Amniotic epithelial cell (primary cell): ENCODE measurements at regions not wholly inside any gene's neighbourhood (a gene's known extent, or its start where the extent isn't known, plus 50 kb on each side); places are given as distances from the start of the nearest gene placed in this dataset.
"Not testable (repeated sequence)": the region's sequence is repeated elsewhere in the genome, so short reads cannot be mapped to it uniquely, and the experiment has no call there.

Source experiments
- DNase-seq: peaks from one replicate; pipeline ENCODE4 v3.0.0-alpha.2; 2010; ENCODE audit warnings: low read depth

GRCh38 chr6:147651-148050, 144.6 kb upstream of the DUSP22 start:
- DNase-seq = not testable (repeated sequence)

DNA sequence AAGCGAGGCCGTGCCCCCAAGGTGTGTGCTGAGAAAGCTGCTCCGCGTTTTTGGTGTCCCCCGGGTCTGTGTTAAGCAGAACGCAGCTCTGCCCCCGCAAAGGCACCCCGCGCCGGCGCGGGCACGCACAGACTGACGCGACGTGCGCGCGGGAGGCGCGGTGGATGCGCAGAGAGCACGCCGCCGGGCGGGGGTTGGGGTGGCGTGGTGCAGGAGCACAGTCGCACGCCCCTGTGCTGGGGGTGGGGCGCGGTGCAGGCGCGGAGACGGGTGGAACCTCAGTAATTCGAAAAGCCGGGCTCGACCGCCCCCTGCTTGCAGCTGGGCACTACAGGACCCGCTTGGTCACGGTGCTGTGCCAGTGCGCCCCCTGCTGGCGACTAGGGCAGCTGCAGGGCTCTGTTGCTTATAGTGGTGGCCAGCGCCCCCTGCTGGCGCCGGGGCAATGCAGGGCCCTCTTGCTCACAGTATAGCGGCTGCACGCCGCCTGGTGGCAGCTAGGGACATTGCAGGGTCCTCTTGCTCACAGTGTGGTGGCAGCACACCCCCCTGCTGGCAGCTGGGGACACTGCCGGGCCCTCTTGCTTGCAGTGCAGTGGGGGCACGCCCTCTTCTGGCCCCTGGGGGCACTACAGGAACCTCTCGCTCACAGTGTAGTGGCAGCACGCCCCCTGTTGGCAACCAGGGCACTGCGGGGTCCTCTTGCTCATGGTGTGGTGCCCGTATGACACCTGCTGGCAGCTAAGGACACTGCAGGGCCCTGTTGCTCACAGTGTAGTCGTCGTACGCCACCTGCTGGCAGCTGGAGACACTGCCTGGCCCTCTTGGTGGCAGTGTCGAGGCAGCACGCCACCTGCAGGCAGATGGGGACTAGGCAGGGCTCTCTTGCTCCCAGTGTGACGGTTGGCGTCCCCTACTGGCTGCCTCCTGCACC, 144.0 kb upstream of the DUSP22 start:
- DNase-seq = peak; percentile 41

DNA sequence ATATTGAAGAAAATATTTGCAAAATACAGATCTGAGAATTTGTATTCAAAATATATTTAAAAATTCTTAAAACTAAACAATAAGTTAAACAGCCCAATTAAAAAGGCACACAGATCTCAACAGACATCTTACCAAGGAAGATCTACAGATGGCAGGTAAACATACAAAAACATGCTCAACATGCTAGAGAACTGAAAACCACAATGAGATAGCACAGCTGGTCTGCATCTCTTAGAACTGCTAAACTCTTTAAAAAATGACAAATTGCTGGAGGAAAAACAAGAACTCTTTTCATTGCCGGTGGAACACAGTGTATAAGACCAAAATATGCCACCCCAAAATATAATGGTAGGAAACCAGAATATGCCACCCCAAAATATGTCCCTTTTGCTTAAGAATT, 142.1 kb upstream of the DUSP22 start:
- not testable (repeated sequence) for DNase-seq

- peak; percentile 46 for DNase-seq
Observed at GRCh38 chr6:152436-152835, 139.9 kb upstream of the DUSP22 start.

DNA sequence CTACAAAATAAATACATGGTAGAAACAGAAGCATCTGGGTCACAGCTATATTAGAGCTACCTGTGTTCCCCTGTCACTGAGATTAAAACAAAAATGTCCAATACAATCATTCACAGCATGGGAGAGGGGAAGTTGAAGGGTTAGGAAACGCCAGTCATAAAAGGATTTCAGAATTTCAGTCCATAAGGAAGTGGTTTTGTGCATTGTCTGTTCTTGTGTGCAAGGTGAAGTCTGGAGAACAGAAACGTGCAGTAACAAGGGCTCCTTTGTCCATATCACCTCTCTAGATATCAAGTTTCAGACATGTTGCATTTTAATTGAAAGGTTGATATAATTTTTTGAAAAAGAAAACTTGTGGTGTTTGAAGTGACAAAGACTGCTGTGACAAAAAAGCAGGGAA, 139.3 kb upstream of the DUSP22 start:
- not testable (repeated sequence) for DNase-seq

DNA sequence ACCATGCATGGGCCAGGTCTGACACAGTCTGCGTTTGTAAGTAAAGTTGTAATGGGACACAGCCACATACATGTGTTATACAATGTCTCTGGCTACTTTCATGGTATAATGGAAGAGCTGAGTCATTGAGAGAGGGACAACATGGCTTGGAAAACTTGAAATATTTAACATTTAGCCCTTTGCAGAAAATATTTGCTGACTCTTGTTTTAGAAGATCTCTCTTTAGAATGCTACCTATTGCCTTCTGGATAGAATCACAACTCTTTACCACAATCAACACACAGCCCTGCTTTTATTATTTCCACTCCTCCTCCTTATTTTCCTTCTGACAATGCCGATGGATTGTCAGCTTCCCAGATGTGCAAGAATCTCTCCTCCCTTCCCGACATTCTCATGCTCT, 138.4 kb upstream of the DUSP22 start:
- DNase-seq = not testable (repeated sequence)

DNA sequence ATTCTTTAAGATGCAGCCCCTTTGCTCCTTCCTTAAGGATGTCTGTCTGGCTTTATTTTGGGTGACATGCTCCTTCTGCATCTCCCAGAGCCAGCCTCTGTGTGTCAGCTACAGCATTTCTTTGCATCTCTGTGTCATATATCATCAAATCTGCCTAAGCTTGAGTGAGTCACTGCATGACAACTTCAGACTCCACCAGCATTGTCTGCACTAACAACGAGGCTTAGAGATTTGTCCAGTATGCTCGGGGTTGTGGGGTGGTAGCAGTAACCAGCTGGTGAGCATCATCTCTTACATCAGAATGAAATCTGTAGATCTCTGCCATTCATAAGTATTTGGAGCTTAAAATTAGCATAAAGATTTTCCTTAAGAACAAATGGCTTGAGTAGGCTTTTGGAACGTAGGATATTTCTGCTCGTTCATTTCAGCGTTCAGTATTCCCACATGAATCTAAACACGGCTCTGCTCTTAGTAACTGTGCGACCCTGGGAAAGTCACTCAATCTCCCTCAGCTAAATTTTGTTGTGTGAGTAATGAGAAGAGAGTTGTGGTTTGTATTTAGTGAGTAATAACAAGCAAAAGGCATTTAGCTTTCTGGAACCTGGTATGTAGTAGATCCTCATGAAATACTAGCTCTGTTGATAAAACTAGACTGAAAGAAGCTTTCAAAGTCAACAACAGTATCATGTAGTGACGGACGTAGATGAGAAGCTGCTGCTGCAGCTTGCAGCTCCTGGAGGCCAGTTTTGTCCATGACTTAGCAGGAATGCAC, 137.8 kb upstream of the DUSP22 start:
- peak; percentile 68 for DNase-seq

DNA sequence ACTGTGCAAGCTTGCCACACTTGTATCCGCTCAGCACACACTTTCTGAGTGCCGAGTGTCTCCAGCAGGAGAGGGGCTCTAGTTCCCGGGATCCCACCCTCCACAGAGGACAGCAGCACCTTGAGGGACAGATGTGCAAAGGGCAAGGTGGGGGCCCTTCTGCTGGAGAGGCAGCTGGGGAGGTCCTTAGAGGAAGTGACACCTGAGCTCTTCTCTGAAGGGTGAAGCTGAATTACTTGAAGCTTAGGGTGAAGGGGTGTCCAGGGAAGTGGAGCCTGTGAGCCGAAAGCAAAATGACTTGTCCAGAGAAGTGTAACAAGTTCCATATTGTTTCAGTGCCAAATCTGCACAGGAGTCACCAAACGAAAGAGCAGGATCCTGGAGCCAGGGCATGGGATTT, 136.3 kb upstream of the DUSP22 start:
- no peak for DNase-seq

DNA sequence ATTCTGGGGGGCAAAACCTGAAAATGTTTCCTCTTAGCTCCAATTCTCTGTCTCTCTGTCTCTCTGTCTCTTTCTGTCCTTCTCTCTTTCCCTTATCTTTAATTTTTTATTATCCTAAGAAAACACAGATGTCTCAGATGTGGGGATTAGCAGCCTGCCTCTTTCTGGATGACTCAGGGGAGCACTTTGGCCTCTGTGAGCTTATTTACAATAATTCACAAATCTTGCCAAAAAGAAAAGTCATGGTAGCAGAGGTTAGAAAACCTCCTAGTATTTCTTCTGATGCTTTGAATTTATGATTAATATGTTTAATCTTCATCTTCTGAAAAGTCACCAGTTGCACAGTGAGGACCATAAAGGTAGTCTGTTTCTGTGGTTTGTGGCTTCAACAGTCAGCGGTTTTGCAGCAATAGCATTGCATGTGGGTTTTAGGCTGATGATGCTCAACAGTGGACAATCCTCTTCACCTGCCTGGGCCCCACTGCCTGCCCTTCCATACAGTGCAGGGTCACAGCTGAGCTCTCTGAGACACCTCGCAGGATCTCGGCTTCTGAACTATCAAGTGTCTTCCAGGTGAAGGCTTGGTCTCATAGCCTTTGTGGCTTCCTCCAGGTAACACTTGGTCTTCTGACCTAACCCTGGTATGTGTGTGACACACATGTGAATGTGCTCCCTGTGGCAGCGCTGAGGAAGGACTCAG, 135.7 kb upstream of the DUSP22 start:
- peak; percentile 53 for DNase-seq

- DNase-seq = not testable (repeated sequence)
Observed at GRCh38 chr6:157176-157575, 135.1 kb upstream of the DUSP22 start.

DNA sequence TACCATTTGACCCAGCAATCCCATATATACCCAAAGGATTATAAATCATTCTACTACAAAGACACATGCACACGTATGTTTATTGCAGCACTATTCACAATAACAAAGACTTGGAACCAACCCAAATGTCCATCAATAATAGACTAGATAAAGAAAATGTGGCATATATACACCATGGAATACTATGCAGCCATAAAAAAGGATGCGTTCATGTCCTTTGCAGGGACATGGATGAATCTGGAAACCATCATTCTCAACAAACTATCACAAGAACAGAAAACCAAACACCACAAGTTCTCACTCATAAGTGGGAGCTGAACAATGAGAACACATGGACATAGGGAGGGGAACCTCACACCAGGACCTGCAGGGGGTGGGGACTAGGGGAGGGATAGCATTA, 130.6 kb upstream of the DUSP22 start:
- not testable (repeated sequence) for DNase-seq

- no peak for DNase-seq
Observed at GRCh38 chr6:164720-165119, 127.6 kb upstream of the DUSP22 start.

DNA sequence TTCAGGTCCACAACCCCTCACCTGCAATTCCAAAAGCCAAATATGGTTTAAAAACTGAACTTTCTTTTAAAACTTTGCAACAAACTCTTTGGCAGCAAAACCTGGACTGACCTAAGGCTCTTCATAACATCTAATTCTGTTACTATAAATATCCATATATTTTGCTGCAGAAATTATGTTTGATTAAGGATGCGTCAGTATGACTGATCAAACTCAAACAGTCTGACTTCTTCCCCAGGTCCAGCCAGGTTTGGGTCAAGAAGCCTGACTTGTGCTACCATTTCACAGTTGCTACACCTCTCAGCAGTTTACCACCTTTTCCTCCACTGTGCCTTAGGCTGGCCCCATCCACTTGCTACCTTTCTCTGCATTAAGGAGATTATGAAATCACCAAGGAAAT, 127.0 kb upstream of the DUSP22 start:
- DNase-seq = no peak

- no peak for DNase-seq
Observed at GRCh38 chr6:165906-166305, 126.4 kb upstream of the DUSP22 start.

DNA sequence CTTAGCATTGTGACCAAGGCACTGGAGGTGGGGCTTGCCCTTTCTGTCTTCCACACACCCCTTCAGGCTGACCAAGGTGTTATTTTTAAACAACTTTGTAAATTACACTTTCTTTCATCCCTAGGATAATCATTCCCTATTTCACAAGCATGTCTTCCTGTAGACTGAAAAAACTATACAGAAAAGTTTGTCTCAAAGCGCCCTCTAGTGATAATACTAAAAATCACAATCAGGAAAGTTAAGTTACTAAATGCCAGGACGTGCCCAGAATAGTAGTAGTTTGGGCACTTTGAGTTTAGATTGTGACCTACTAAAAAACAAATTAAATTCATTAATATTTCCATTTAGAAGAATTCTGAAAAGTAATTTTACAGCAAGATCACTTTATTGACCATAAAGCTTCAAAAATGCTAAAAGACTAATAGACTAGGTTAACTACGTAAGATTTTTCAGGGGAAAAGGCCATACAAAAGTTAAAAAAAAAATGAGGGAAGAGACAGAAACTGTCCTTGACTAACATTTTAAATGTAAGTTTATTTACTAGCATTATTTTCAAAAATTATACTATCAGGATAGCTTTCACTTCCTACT, 123.3 kb upstream of the DUSP22 start:
- DNase-seq = peak; percentile 58

DNA sequence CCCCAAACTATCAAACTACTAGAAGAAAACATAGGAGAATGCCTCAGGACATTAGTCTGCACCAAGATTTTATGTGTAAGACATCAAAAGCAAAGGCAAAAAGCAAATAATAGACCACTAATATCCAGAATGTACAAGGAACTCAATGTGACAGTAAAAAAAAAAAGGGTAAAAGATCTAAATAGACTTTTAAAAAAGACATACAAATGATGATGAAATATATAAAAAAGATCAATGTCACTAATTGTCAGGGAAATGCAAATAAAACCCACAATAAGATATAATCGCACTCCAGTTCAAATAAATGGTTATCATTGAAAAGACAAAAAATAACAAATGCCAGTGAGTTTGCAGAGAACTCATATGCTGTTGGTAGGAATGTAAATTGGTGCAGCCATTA, 118.3 kb upstream of the DUSP22 start:
- DNase-seq = no peak

GRCh38 chr6:175680-176079, 116.6 kb upstream of the DUSP22 start:
- DNase-seq = no peak

DNA sequence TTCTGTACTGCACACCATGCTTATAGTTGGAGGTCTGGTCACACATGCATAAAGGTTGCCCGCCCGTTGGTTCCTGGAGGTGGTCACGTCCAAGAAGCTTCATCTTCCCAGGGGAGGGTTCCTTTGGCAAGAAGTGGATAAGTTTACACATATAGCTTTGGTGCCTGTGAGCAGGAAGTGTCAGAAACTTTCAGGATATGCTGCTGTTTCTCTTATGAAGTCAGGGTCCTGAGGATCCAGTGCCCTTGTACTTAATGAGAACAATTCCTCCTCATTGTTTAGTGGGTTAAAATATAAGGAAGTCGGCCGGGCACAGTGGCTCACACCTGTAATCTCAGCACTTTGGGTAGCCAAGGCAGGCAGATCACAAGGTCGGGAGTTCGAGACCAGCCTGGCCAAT, 115.5 kb upstream of the DUSP22 start:
- no peak for DNase-seq

DNA sequence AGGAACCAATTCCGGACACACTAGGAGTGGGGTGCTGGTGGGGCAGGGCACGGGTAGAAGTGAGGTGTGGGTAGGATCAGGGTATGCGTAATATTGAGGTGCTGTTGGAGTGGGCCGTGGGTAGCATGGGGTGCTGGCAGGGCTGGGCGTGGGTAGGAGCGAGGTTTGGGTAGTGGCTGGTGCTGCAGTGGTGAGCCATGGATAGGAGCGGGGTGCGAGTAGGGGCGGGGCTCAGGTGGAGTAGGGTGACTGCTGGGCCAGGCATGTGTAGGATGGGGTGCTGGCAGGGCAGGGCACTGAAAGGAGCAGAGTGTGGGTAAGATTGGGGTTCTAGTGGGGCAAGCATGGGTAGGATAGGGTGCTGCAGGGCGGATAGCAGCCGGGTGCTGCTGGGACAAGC, 114.2 kb upstream of the DUSP22 start:
- DNase-seq = no peak

DNA sequence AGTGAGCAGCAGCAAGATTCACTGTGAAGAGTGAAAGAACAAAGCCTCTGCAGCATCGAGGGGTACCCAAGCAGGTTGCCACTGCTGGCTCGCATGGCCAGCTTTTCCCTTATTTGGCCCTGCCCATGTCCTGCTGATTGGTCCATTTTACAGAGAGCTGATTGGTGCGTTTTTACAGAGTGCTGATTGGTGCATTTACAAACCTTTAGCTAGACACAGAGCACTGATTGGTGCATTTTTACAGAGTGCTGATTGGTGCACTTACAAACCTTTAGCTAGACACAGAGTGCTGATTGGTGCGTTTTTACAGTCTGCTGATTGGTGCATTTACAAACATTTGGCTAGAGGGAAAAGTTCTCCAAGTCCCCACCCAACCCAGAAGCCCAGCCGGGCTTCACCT, 113.4 kb upstream of the DUSP22 start:
- not testable (repeated sequence) for DNase-seq

GRCh38 chr6:179340-179950, 112.8 kb upstream of the DUSP22 start:
- DNase-seq = no peak
